Kidney glomerular epithelial cell (primary cell): ENCODE measurements at regions not wholly inside any gene's neighbourhood (a gene's known extent, or its start where the extent isn't known, plus 50 kb on each side); places are given as distances from the start of the nearest gene placed in this dataset.

Experiments used
- DNase-seq: peaks from one replicate; lab custom pipeline; 2025; lab: John Stamatoyannopoulos, UW

DNA sequence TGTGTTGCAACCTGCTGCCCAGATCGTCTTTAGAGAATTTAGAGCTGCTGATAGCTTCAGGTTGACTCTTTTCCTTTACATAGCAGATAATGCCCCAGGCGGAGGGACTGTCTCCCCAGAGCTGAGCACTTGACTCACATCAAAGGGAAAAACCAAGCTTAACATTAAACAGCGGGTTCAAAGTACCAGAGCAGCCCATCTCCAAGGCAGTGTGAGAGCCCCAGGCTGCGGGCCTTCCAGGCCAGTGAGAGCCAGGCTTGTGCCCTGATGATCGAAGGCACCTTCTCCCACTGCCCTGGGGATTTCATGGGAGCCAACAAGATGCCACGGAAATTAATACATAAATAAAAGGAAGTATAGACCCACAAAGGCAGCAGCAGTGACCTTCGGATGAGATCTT, 275.6 kb downstream of the XXYLT1 start:
- DNase-seq: no peak

DNA sequence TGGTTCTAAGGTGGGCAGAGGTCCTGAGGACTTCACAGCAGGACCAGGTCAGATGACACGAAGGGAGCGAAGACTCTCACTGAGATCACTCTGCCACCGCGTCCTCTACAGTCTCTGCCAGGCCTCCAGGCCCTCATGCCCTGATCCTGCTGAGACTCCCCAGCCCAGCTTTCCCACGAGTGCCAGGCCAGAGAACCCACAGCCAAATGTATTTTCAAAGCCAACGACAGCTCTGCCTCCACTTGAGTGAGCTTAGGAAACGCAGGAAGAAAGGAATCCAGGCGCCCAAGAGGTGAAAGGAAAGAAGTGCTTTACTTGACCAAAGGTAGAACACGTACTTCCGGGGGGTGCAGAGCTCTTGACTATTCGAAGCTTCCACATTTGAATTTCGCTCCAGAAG, 275.0 kb downstream of the XXYLT1 start:
- DNase-seq: no peak

DNA sequence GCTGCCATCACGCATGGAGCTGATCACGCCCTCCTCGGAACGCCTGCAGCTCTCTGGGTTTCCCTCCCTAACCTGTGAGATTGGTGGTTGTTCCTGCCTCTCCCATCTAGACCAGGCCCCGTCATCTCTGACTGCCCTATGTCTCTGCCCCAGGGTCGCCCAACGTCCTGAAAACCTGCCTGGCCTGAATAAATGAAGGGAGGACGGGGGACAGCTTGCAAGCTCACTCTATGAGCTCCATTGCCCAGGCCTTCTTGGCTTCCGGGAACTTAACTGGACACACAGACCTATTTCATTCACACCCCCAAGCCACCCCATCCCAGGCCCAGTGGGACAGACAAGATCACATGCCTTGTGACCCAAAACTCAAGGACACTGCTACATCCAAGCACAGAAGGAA, 274.2 kb downstream of the XXYLT1 start:
- no peak for DNase-seq

DNA sequence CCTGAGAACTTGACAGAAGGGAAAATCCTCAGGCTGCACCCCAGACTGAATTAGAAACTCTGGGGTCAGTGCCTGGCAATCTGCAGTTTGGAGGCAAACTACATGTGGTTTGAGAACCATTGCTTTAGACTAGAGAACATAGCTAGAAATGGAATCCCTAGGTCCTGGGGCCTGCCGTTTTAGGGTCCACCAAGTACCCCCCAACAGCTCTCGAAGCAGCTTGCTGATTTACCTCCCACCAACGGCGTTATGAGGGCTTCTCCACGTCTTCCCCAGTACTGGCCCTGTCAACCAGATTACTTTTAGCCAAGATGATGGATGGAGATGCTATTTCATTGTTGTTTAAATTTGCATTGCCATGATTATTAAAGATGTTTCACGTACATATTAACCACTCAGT, 272.5 kb downstream of the XXYLT1 start:
- DNase-seq: no peak

DNA sequence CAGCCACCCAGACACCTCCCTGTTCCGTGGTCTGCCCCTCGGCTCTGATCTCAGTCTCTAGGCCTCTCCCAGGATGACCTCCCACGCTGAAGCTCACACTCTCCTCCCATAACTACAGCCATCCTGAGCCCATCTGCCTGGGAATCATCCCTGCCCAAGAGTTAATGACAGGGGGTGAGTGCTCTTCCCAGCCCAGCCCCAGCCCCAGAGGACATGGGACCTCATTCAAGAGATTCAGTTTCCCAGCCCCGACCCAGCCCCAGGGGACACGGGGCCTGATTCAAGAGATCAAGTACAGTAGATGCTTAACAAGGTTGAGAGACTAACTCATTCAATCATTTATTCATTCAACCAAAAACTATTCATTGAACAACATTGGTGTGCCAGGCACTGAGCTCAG, 272.0 kb downstream of the XXYLT1 start:
- no peak for DNase-seq

DNA sequence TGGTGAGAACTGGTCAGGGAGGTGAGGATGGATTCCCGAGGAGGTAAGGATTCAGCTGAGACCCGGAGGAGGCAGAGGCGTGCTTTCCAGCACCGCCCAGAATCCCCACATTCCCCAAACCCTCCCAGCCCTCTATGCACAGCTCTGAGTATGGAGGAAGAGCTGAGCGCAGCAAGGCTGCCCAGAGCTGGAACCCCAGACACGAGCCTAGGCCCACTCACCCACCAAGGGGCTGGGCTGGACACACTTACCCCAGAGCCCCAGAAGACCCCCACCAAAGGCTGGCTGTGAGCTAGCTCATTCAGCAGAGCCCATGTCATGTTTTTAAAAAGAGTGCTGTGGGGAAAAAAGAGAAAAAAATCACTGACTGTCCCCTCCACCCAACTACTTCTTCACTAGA, 271.5 kb downstream of the XXYLT1 start:
- DNase-seq: no peak

DNA sequence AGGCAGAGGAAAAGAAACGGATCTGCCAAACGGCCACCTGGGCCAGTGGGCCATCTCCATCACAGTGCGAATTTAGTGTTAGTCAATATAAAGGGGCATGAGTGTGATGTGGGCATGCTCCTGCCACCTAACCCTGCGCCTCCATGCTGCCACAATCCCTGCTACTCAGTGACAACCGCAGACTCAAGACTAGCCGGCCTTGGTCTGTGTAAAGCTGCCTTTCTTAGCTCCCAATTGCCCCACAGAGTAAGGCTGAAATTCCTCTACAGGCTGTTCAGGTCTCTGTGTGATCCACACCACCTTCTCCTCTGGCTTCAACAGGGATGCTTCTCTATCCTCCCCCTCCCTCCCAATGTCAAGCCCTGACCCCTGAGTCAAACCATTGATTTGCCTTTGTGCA, 269.7 kb downstream of the XXYLT1 start:
- DNase-seq: no peak

DNA sequence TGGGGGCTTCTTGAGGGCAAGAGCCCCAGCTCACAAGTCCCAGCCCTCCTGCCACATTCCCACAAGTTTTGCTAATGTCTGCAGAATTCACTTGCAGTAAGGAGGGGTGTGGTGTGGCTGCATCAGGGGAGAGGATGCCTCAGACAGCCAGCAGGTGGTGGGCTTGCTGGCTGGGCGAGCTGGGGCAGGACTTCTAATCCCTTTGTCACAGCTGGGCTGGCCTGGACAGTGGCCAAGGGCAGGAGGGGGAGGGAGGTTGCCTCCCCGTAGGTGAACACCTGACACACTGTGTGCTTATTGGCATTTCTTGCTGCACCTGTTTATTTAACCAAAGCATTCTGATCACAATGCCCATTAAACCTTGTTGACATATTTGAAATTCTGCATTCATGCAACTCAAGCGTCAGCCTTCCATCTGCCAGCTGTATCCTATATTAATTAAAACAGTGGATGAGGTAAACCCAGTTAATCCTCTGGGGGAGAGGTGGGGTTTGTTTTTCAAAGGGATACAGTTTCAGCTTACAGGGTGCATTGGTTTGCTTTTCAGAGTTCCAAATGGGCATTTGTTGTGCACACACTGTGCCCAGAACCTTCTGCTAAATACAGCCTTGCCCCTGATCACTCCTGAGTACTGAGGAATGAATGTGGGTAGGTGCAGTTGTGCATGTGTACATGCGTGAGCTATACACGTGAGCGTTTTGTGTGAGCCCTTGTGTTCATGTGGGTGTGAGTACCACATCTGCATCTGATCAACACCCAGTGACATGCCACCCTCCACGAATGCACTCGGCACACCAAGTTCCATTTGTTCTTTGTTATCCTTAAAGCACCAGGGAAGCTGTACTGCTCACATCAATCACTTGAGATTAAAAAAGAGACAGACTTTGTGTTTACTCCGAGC, 268.7 kb downstream of the XXYLT1 start:
- DNase-seq: no peak

DNA sequence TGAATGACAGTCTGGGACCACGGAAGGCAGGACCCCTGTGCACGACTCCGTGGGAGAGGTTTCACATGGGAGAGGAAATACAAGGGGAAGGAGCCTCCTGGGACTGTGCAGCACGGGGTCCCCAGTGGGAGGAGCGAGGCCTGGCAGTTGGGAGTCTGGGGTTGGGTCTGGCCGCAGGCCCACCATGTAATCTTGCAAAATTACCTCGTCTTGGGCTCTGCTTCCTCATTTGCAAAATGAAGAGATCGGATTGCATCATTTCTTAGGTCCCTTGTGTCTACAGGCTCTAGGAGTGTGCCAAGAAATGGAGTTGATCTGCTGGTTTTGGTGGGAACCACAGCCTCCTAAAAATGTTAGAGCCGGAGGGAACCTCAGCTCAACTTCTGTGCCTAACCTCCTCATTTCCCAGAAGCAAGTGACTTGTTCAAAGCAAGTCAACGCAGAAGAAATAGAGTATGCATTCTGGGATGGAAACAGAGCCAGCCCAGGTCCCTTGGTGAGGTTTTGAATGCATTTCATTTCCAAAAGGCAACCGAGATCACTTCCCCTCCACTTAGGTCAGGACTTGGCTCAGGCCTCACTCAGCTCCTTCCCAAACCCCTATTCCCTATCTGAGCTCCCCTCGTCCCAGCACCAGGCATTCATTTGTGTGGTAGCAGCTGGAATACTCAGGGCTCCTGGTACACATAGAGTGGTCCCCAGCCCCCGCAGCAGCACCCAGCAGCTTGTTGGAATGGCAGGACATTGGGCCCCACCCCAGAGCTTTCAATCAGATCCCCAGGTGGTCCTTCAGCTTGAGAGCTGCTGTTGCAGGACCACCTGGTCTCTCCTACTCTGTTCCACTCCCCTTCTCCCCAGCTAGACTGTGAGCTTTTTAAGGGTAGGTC, 267.7 kb downstream of the XXYLT1 start:
- DNase-seq: no peak

DNA sequence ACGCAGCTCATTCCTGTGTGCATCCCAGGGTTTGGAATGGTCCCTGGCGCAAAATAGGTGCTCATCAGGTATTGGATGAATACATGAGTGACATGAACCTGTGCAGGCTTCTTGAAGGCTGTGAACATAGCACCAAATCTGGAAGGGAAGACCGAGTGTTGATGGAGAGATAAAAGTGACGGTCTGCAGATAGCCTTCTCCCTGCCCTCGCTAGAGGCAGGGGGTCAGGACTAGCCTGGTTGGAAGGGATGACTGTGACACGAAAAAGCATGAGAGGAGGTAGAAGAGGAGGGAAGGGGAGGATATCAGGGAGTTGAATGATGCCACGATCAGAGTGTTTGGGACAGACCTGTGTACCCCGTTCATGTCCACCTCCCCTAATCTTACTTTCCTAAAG, 267.1 kb downstream of the XXYLT1 start:
- DNase-seq: no peak

DNA sequence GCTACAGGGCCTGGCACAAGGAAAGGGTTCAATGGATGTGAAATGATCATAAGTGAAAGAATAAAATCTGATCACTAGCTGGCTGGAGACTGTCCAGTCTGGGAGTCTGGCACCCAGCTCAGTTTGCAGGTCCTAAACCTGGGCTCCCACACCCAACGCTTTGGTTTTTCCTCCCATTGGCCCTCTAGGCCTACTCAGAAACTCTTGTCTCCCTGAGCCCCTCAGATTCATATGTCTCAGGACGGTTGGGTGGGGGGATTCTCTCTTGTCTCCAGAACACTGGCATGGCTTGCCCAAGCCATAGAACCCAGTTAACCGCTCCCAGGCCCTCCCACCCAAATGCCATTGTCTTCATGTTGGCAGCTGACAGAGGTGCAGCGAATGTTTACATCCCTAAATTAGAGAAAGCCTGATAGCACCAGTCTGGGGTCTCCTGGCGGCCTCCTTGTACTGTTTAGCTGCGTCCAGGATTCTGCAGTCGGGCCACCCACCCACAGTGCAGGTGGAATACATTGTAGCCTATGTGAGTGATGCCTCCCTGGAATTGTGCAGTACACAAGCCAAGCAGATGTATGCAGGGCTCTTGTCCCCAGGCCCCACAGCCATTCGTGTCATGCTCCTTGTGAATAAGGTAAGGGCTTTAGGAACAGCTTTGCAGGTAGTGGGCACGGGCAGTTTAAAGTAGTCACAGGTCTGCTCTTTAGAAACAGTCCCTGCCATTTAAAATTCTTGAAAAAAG, 266.3 kb downstream of the XXYLT1 start:
- DNase-seq: no peak

DNA sequence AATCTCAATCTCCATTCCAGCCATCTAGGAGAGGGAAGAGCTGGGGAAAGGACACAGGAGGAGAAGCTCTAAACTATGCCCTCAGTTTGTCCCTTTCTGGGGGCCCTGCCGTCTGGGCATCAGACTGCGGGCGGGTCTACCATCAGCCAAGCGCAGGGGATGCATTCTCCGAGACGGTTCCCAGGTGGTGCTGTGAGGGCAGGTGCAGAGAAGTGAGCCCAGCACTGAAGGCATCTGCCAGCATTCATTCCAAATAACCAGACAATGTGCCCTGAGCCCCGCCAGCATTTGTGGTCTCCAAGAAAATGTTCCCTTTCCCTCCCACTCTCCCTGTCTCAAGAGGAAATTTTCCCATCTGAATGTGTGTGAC, 265.7 kb downstream of the XXYLT1 start:
- no peak for DNase-seq

DNA sequence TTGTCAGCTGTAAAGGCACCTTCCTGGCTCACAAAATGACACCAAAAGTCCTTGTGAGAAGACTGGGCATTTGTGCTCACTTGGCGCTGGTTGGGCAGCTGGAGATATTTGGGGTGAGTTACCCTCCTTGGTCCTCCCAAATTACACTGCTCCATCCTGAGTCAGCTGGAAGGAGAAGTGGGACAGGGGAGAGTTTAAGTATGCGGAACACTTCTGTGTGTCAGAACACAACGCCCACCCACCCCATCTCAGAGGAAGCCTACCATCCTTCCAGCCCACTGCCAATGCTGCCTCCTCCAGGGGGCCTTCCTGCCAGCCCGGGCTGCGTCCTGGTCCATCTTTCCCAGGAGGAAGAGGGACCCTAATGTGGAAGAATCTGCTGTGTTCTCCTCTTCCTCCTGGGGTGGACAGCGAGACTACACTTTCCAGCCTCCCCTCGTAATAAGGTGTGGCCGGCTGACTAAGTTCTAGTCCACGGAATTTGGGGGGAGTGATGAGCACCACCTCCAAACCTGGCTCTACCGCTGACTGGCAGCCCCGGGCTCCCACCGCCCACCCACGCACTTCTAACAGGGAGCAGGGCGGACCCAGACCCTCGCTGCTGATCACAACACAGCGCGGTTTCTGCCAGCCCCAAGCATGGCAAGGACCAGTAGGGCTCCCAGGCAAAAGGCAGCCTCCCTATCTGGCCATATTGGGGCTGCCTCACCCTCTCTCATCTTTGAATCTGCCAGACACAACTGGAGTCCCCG, 265.0 kb downstream of the XXYLT1 start:
- DNase-seq: no peak

DNA sequence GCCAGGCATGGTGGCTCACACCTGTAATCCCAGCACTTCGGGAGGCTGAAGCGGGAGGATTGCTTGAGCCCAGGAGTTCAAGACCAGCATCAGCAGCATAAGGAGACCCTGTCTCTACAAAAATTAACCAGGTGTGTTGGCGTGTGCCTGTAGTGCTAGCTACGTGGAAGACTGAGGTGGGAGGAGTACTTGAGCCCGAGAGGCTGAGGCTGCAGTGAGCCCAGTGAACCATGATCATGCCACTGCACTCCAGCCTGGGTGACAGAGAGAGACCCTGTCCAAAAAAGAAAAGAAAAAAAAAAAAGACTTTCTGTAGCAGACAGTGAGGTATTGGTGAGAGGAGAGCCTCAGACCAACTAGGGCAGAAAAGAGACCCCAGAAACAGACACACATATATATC, 263.8 kb downstream of the XXYLT1 start:
- no peak for DNase-seq

DNA sequence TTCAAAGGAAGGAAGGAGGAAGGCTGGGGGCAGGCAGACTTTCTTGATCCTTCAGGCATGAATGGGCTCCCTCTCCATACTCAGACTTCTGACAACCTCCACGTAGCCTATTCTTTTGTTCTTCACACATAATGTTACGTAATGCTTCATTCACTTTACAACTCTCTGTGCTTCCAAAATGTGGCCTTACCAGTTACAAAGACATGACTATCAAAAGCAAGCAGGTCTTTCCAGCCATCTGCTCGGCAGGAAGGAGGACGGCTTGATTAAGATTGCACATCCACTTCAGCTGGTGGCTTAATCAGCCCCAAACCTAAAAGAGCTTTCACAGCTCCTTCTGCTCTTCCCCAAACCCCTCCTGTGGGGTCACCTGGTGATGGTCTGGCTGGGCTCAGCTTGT, 263.2 kb downstream of the XXYLT1 start:
- DNase-seq: no peak

DNA sequence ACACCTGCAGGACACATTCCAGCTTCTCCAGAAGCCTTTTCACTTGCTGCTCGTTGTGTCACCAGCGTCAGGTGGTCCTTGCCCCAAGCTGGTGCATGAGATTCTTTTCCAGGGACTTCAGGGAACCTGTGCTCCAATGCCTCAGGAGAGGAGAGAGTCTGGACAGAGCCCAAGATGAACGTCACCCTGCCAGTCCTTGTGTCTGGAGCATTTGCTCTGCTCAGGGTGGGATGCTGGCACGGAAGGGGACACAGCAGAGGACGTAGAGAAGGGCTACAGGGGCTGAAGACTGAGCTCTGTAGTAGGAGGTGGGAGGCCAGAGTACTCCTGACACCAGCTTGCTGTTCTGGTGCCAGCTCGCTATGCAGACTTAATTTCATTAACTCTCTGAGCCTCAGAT, 262.1 kb downstream of the XXYLT1 start:
- no peak for DNase-seq

DNA sequence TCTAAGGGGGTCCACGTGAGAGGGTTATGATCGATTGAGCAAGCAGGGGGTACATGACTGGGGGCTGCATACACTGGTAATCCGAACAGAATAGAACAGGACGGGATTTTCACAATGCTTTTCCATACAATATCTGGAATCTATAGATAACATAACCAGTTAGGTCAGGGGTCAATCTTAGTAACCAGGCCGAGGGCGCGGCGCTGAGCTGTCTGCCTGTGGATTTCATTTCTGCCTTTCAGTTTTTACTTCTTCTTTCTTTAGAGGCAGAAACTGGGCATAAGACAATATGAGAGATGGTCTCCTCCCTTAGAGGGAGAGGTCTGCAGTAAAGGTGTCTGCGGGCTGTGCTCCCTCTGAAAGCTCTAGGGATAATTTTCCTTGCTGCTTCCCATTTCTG, 261.3 kb downstream of the XXYLT1 start:
- DNase-seq: no peak

DNA sequence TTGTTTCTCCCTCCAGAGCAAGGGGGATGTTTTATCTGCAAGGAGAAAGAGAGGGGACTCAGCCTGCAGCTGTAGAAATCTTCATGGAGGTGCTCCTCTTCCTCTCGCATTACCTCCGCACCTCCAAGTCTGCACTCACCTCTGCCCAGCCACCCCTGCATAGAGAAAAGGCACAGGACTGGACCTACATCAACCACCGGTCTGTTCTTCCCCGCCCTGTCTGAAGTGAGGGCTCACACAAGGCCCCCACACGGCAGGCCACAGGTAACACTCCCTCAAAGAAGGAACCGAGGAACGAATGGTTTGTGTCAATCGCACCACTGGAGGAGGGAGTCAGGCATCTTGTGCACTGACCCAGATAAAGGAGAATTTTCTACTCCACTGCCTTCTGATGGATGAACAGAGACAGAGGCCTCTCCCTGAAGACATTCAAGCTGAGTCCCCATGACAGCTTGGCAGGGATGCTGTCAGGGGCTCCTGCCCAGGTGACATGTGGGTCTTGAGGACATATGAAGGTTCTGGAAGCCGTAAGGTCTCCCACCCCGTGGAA, 260.3 kb downstream of the XXYLT1 start:
- DNase-seq: no peak

DNA sequence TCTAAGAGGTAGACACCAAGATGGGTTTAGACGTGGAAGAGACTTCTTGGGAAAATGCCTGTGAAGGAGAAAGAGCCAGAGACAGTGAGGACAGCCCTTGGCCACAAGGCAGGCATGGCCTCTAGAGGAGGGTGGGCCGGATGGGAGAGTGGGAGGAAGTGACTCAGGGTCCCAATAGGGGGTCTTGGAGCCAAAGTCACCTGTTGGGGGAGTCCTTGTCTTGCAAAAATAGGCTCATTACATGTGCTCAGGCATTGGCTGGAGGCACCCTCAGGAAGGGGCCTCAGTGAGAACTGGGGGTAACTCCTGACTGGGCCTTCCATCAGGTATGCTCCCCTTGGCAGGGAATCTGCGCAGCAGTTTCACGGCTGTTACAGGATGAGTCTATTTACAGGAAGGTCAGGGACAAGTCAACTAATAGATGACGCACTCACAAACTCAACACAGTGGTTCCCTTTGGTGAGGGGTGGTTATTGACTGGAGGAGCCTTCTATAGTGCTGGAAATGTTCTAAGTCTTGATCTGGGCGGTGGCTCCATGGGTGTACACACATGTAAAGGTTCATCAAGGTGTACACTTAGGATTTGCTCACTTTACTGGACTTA, 259.6 kb downstream of the XXYLT1 start:
- no peak for DNase-seq

DNA sequence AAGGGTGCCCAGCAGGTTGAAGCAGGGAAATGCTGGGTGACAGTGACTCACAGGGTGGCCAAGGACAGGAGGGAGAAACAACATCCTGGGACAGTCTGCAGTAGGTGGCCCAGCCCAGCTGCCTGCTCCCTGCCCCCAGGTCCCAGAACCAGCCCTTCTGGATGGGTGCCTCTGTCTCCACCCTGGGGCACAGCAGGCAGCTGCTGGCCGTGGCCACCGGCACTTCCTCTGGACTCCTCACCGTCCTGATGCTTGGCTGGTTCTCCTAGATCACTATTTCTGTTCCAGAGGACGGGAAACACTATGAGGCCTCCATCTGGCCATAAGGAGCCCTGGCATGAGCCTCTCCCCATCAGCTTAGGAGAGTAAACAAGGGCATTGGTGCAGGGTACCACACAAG, 258.9 kb downstream of the XXYLT1 start:
- DNase-seq: no peak

DNA sequence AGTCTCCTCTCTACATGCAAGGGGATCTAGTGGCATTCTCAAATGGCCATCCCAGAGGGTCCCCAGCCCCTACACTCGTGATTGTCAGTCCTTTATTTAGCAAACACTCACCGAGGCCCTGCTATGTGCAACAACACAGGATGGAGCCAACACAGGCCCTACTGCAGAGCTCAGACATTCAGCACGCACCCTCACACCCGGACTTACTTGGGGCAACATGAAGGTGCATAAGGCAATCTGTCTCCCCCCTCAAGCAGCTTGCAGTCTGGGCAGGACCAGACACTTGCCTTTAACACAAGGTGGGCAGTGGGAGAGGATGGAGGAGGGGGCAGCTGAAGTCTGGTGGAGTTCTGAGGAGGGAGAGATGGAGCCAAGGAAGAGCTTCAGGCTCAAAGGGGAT, 258.4 kb downstream of the XXYLT1 start:
- no peak for DNase-seq
